ENCODE measurements at regions not wholly inside any gene's neighbourhood (a gene's known extent, or its start where the extent isn't known, plus 50 kb on each side); places are given as distances from the start of the nearest gene placed in this dataset.

DNA sequence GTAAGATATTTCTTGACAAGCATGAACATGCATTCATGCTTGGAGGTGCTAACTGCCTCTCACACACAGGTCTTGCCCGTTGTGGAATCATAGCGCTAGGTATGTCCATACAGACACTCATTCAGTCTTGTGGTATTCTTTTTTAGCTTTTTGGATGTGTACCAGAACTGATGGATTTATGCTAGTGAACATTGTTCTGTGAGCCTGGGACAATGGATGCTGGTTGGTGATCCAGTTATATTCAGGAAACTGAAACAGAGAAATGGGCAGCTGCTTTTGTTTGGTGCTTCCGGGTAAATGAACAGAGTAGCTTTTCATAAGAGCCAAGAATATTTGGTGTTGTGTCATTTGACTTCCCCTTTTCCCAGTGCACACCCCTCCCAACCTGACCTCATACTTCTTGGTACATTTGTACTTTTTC, 78.9 kb upstream of the SLC4A4 start:
- Mint-ChIP-seq H3K36me3 (ENCODE audit: low read depth) (no peaks in the 10 kb centered on the region), H3K4me1 (ENCODE audit: low read depth) (no peaks in the 10 kb centered on the region), H3K9me3 (no peaks in the 10 kb centered on the region), H3K4me3 (ENCODE audit: low read depth) (no peak overlapping the region), H3K27ac (no peak overlapping the region), H3K27me3 (ENCODE audit: low read depth) (peaks cover 3% of the 10 kb centered on the region)
- DNase-seq (ENCODE audit: low spot score) = no peak
- intact Hi-C loops (cut with micrococcal nuclease) = no loop called here

DNA sequence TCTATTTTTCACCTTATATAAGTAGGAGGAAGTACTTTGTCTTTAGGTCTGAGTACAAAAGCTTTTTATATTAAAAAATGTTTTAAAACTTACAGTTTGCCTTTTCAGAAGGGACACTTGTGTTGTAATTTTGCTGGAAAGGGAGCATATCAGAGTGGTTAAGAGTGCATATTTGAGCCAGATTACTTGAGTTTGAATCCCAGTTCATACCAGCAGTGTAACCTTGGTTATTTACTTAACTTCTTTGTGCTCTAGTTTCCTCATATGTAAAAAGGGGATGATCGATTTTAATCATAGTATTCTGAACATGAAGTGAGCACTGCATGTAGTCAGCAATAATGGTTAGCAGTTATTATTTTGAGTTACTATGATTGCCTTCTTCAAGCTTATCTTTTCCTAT, 78.3 kb upstream of the SLC4A4 start:
- H3K36me3 Mint-ChIP-seq (ENCODE audit: low read depth) = no peaks in the 10 kb centered on the region
- H3K4me3 Mint-ChIP-seq (ENCODE audit: low read depth) = no peak overlapping the region
- H3K27ac Mint-ChIP-seq = no peak overlapping the region

DNA sequence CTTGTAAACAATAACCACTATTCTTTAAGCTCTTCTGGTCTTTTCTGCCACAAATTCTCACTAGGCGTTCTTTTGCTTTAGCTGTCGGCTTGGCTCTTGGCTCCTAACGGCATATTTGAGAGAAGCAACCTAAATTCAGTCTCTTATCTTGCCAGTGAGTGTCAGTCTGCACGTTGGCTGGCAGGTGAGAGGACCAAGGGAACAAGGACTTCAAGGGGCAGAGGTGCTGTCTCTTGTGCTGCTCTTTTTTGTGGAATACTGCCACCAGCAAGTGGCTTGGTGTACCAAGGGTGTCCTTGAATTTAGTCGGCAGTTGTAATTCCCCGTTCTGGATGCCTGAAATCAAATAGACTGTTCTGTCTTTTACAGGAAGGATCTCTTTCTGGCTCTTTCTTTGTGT, 77.8 kb upstream of the SLC4A4 start:
- H3K27me3 Mint-ChIP-seq (ENCODE audit: low read depth) = peaks cover 5% of the 10 kb centered on the region
- intact Hi-C loops (cut with micrococcal nuclease) = no loop called here
- H3K4me1 Mint-ChIP-seq (ENCODE audit: low read depth) = no peaks in the 10 kb centered on the region

More for the DNA sequence above, 78.3 kb upstream of the SLC4A4 start:
- intact Hi-C loops (cut with micrococcal nuclease) = no loop called here
- Mint-ChIP-seq H3K4me1 (ENCODE audit: low read depth) (no peaks in the 10 kb centered on the region), H3K9me3 (no peaks in the 10 kb centered on the region), H3K27me3 (ENCODE audit: low read depth) (peaks cover 5% of the 10 kb centered on the region)
- no peak for DNase-seq (ENCODE audit: low spot score)

GRCh38 chr4:71261633-71262121, 77.1 kb upstream of the SLC4A4 start:
- no peak for DNase-seq (ENCODE audit: low spot score)
- Mint-ChIP-seq H3K27ac (no peak overlapping the region), H3K4me1 (ENCODE audit: low read depth) (no peaks in the 10 kb centered on the region), H3K36me3 (ENCODE audit: low read depth) (no peaks in the 10 kb centered on the region), H3K4me3 (ENCODE audit: low read depth) (no peak overlapping the region), H3K27me3 (ENCODE audit: low read depth) (peaks cover 5% of the 10 kb centered on the region), H3K9me3 (no peaks in the 10 kb centered on the region)
- intact Hi-C loops (cut with micrococcal nuclease) = no loop called here

More for the DNA sequence above, 77.8 kb upstream of the SLC4A4 start:
- no peak for DNase-seq (ENCODE audit: low spot score)
- H3K4me3 Mint-ChIP-seq (ENCODE audit: low read depth) = no peak overlapping the region
- H3K27ac Mint-ChIP-seq = no peak overlapping the region
- no peaks in the 10 kb centered on the region for H3K9me3 Mint-ChIP-seq
- H3K36me3 Mint-ChIP-seq (ENCODE audit: low read depth) = no peaks in the 10 kb centered on the region

GRCh38 chr4:71262161-71262560, 76.7 kb upstream of the SLC4A4 start:
- no peak for DNase-seq (ENCODE audit: low spot score)
- Mint-ChIP-seq H3K4me1 (ENCODE audit: low read depth) (no peaks in the 10 kb centered on the region), H3K4me3 (ENCODE audit: low read depth) (no peak overlapping the region), H3K27ac (no peak overlapping the region), H3K36me3 (ENCODE audit: low read depth) (no peaks in the 10 kb centered on the region), H3K27me3 (ENCODE audit: low read depth) (peaks cover 5% of the 10 kb centered on the region), H3K9me3 (no peaks in the 10 kb centered on the region)
- intact Hi-C loops (cut with micrococcal nuclease) = no loop called here

- H3K27me3 Mint-ChIP-seq (ENCODE audit: low read depth) = peaks cover 3% of the 10 kb centered on the region
- H3K27ac Mint-ChIP-seq = no peak overlapping the region
- no peak for DNase-seq (ENCODE audit: low spot score)
- H3K4me1 Mint-ChIP-seq (ENCODE audit: low read depth) = no peaks in the 10 kb centered on the region
- no peaks in the 10 kb centered on the region for H3K36me3 Mint-ChIP-seq (ENCODE audit: low read depth)
- no peaks in the 10 kb centered on the region for H3K9me3 Mint-ChIP-seq
- H3K4me3 Mint-ChIP-seq (ENCODE audit: low read depth) = no peak overlapping the region
- intact Hi-C loops (cut with micrococcal nuclease) = no loop called here
Measured at GRCh38 chr4:71266090-71266794, 72.6 kb upstream of the SLC4A4 start.

DNA sequence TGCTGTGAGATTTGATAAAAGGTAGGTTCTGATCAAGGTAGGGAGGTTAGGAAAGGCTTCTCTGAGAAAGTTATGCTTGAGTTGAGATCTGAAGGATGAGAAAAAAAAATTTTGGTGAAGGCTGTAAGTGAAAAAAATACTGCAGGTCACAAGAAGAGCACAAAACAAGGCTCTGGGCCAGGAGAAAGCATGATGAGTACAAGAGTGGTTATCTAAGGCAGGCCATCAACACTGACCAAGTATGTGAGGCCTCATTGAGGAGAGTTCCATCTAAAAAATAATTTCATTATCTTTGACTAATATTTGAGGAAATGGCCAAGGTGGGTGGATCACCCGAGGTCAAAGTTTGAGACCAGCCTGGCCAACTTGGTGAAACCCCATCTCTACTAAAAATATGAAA, 71.6 kb upstream of the SLC4A4 start:
- Mint-ChIP-seq H3K4me3 (ENCODE audit: low read depth) (no peak overlapping the region), H3K27ac (no peak overlapping the region), H3K36me3 (ENCODE audit: low read depth) (no peaks in the 10 kb centered on the region), H3K27me3 (ENCODE audit: low read depth) (peaks cover 3% of the 10 kb centered on the region), H3K4me1 (ENCODE audit: low read depth) (no peaks in the 10 kb centered on the region), H3K9me3 (no peaks in the 10 kb centered on the region)
- intact Hi-C loops (cut with micrococcal nuclease) = no loop called here
- DNase-seq (ENCODE audit: low spot score) = no peak

- Mint-ChIP-seq H3K4me1 (ENCODE audit: low read depth) (no peaks in the 10 kb centered on the region), H3K27me3 (ENCODE audit: low read depth) (peaks cover 3% of the 10 kb centered on the region), H3K9me3 (no peaks in the 10 kb centered on the region), H3K4me3 (ENCODE audit: low read depth) (no peak overlapping the region), H3K36me3 (ENCODE audit: low read depth) (no peaks in the 10 kb centered on the region), H3K27ac (no peak overlapping the region)
- DNase-seq (ENCODE audit: low spot score) = no peak
- intact Hi-C loops (cut with micrococcal nuclease) = no loop called here
Measured at GRCh38 chr4:71268166-71268565, 70.7 kb upstream of the SLC4A4 start.

DNA sequence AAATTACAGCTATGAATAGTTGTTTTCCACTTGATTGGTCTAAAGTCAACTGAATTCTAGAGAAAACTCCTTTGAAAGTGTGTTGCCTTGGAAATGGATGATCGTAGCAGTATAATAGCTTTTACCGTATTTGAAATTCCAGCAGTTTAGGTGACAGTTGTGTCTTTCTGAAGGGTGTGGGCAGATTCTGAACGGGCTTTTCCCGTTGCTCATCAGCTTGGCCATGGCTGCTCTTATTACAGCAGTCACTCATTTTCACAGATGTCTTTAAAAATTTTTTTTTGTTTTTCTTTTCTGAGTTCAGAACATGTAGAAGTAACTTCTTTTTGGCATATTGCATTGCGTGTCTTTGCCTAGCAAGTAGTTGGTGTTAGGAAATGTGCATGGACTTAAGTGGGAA, 69.6 kb upstream of the SLC4A4 start:
- no peaks in the 10 kb centered on the region for H3K9me3 Mint-ChIP-seq
- peaks cover 3% of the 10 kb centered on the region for H3K27me3 Mint-ChIP-seq (ENCODE audit: low read depth)
- no peaks in the 10 kb centered on the region for H3K36me3 Mint-ChIP-seq (ENCODE audit: low read depth)
- no peaks in the 10 kb centered on the region for H3K4me1 Mint-ChIP-seq (ENCODE audit: low read depth)
- H3K4me3 Mint-ChIP-seq (ENCODE audit: low read depth) = no peak overlapping the region
- no peak overlapping the region for H3K27ac Mint-ChIP-seq
- intact Hi-C loops (cut with micrococcal nuclease) = no loop called here
- no peak for DNase-seq (ENCODE audit: low spot score)

DNA sequence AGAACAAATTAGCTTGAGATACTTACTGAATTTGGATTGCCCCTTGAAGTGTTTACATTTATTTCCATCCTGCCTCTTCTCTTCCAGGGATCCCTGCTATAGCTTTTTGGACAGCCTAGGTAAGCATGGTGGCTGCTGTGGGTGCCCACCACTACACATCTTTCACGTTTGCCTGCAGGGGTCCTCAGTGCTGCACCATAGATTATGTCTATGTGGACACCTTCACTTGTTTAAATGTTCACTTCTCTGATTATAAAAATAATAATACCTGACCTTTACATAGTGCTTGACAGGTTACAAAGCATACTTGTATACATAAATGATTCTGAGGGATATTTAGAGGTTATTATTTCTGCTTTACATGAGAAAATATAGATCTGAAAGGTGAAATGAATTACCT, 67.9 kb upstream of the SLC4A4 start:
- no peak for DNase-seq (ENCODE audit: low spot score)
- Mint-ChIP-seq H3K4me3 (ENCODE audit: low read depth) (no peak overlapping the region), H3K27me3 (ENCODE audit: low read depth) (no peaks in the 10 kb centered on the region), H3K9me3 (no peaks in the 10 kb centered on the region), H3K36me3 (ENCODE audit: low read depth) (no peaks in the 10 kb centered on the region), H3K27ac (no peak overlapping the region), H3K4me1 (ENCODE audit: low read depth) (peaks cover 5% of the 10 kb centered on the region)
- intact Hi-C loops (cut with micrococcal nuclease) = loop anchor here (5.0 kb wide), 1 partner anchor 441 kb away; no protein-coding TSS in a partner anchor

DNA sequence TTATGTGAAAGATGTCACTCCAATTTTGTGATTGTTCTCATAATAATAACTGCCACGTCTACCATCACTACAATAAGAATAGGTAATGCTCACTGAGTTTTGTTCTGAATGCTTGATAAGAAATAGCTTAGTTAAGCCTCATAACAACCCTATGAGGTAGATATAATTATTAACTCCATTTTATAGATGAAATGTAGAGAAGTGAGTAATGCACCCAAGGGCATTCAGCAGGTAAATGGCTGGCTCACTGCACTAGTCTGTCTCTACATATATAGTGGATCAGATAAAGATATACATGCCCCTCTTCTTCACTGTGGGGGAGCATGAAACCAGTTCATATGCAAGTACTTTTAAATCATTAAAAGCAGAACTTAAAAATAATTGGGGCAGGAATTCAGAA, 65.8 kb upstream of the SLC4A4 start:
- Mint-ChIP-seq H3K27ac (no peak overlapping the region), H3K4me3 (ENCODE audit: low read depth) (no peak overlapping the region), H3K9me3 (no peaks in the 10 kb centered on the region), H3K4me1 (ENCODE audit: low read depth) (peaks cover 5% of the 10 kb centered on the region), H3K36me3 (ENCODE audit: low read depth) (no peaks in the 10 kb centered on the region), H3K27me3 (ENCODE audit: low read depth) (no peaks in the 10 kb centered on the region)
- intact Hi-C loops (cut with micrococcal nuclease) = loop anchor here (5.0 kb wide), 1 partner anchor 439 kb away; no protein-coding TSS in a partner anchor
- DNase-seq (ENCODE audit: low spot score) = no peak

DNA sequence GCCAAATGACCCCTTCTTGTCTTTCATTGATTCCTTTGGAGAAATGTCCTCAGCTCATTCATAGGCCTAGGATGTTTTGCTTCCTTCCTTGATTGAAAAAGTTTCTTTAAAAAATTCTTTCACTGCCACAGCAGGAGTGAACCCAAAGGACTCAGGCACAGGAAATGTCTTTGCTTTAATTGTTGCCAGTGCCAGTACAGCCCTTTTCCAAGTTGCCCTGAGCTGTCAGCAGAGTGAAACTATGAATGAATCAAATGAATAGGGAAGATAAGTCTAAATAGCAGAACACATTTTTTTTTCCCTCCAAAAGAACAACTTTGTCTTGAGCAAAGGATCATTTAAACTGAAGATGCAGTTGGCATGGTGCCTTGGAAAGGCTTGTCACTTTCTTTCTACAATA, 63.8 kb upstream of the SLC4A4 start:
- Mint-ChIP-seq H3K4me1 (ENCODE audit: low read depth) (peaks cover 5% of the 10 kb centered on the region), H3K36me3 (ENCODE audit: low read depth) (no peaks in the 10 kb centered on the region), H3K4me3 (ENCODE audit: low read depth) (no peak overlapping the region), H3K27ac (no peak overlapping the region), H3K27me3 (ENCODE audit: low read depth) (no peaks in the 10 kb centered on the region), H3K9me3 (no peaks in the 10 kb centered on the region)
- DNase-seq (ENCODE audit: low spot score) = no peak
- intact Hi-C loops (cut with micrococcal nuclease) = no loop called here

- H3K27me3 Mint-ChIP-seq (ENCODE audit: low read depth) = no peaks in the 10 kb centered on the region
- no peak for DNase-seq (ENCODE audit: low spot score)
- intact Hi-C loops (cut with micrococcal nuclease) = no loop called here
Measured at GRCh38 chr4:71275570-71275969, 63.2 kb upstream of the SLC4A4 start.

More at GRCh38 chr4:71275570-71275969, 63.2 kb upstream of the SLC4A4 start:
- Mint-ChIP-seq H3K27ac (no peak overlapping the region), H3K36me3 (ENCODE audit: low read depth) (no peaks in the 10 kb centered on the region), H3K4me1 (ENCODE audit: low read depth) (peaks cover 5% of the 10 kb centered on the region), H3K4me3 (ENCODE audit: low read depth) (no peak overlapping the region), H3K9me3 (no peaks in the 10 kb centered on the region)
